ENCODE measurements at regions not wholly inside any gene's neighbourhood (a gene's known extent, or its start where the extent isn't known, plus 50 kb on each side); places are given as distances from the start of the nearest gene placed in this dataset.
"Not testable (repeated sequence)": the region's sequence is repeated elsewhere in the genome, so short reads cannot be mapped to it uniquely, and the experiment has no call there.

DNA sequence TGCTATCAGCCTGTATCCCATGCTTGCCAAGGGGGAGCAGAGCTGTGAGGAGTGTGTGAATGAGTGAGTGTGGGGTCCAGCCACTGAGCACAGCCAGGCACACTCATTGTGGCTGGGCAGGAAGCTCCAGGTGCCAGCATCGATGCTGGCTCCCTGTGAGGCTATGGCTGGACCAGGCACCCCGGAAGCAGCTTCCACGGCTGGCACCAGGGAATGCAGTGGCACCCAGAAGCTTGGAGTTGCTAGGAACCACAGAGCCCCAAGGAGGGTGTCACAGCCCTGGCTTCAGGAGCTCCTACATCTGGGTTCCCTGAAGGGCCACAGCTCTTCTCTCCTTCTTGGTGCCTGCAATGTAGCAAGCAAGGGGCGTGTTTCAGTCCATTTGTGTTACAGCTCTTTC lies 625.9 kb upstream of the RAG2 start:
- DNase-seq, result no peak

DNA sequence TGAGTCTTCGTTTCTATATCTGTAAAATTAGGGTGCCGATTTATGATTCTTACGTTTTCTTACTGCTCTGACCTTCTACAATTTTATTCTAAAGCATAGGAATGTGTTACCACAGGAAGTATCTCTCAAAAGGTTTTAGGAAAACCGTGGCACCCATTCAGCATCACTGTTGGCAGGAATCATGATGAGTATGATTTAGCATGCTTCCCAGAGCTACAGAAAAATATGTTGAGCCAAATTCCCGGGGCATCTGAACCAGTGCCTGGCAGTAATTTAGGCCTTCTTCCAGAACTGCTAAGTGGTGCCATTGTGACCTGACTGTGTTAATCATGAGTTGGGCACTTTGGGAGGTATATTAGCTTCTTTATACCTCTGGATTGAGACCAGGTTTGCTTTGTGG lies 605.0 kb upstream of the RAG2 start:
- no peak for DNase-seq

DNA sequence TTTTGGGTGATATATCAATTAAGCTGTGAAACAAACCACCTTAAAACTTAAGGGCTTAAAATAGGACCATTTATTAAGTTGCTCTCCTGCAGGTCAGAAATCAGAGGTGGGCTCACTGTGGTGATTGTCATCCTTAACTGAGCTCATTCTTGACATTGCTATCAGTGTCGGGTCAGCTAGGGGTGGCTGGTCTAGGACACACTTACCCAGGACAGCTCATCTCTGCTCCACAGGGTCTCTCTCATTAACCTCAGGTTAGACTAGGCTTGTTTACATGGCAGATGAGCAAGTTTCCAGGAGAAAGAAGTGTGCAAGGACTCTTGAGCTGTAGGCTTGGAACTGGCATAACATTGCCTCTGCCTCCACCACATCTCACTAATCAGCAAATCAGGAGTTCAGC lies 601.0 kb upstream of the RAG2 start:
- no peak for DNase-seq

DNA sequence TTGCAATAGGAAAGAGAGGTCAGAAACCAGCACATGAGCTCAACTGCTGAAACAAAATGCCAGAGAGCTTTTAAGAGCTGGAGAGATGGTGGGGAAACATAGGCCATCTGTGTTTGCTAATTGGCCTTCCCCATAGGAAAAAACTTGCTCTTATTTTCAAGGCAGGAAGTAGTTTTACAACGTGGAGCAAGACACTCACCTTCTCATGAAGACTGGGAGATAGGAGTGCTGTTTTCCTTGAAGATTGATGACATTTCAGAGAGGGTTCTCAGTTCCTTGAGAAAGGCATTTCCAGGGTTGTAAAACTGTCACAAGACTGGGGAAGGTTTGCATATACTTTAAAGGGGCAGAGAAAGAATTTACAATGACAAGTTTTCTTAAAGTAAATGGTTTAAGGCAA lies 586.3 kb upstream of the RAG2 start:
- DNase-seq, result no peak

DNA sequence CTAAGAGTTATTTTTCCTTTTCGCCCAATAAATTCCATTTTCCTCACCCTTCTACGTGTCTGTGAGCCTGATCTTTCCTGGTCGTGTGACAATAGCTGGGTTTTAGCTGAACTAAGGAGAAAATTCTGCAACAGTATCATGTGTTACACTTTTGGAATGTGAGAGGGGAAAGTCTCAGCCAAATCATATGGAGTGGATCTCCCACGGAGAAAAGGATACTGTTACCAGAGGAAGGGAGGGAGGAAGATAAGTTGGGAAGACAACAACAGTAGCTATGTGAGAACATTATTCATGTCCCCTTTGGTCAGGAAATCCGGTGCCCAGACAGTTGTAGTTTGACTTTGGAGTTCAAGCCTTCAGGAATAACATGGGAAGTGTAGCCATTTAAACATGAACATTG lies 584.0 kb upstream of the RAG2 start:
- DNase-seq, result no peak

DNA sequence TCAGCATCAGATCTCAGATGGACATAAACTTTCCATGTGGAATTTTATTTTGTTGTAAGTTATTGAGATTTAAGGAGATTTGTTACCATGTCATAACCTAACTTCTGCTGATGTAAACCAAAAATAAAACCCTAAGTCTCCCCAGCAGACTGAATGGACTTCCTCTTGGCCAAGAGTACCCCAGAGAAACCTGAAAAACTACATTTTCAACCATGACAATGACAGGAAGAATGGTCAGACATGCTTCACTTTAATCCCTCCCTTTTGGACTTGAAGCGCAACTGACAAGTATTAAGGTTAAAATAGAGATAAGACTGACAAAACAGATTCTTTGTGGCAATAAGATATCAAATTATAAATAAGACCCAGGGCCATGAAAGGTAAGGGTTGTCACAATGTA lies 579.7 kb upstream of the RAG2 start:
- DNase-seq, result no peak

DNA sequence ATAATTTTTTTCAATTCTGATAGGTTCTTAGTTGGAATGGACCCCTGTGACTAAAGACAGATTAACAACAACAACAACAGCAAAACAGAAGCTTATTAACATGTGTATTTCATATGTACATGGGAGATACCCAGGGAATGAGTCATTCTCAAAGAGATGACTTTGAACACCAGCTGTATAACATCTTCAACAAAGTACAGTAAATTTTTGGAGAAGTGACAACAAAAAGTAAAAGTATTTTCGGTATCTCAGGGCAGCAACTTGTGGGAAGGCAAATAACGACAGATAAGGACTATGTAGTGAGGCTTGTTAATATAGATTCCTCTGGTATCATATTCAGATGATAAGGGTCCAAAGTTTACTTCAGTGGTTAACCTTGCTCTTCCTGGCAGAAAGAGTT lies 573.4 kb upstream of the RAG2 start:
- no peak for DNase-seq

DNA sequence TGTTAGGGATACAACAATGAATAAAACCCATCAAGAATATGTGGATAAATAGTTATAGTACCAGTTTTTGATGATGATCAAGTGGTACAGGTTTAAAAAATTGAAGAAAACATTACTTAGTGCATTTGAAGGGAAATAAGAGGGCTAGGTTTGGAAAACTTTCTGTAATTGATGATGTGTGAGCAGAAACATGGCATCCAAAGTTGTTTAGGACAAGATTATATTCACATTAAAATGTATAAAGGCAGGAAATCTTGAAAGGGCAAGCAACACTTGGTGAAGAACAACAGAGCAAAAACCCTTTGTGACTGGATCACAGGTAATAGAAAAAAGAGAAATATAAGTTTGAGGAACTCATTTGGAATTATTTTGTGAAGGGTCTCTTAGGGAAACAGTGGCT lies 572.3 kb upstream of the RAG2 start:
- DNase-seq, result no peak

DNA sequence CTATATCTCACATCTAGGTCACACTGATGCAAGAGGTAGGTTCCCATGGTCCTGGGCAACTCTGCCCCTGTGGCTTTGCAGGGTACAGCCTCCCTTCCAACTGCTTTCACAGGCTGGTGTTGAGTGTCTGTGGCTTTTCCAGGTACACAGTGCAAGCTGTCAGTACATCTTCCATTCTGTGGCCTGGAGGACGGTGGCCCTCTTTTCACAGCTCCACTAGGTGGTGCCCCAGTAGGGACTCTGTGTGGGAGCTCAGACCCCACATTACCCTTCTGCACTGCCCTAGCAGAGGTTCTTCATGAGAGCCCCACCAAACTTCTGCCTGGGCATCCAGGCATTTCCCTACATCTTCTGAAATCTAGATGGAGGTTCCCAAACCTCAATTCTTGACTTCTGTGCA lies 547.4 kb upstream of the RAG2 start:
- not testable (repeated sequence) for DNase-seq

DNA sequence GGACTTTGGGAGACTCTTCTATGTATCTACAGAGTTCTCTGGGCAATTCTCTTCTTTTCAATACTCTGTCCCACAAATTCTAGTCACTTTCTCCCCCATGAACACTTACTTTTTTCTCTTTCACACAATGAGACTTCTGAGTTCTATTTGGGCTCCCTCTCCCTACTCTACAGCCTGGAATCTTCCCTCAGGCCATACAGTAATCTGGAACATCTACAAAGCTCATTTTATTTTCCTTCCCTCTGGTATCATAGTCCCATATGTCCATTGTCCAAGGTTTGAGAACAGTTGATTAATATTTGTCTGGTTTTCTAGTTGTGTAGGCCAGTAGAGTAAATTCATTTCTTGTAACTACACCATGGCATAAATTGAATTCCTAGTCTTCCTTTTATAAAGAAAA lies 544.6 kb upstream of the RAG2 start:
- DNase-seq, result no peak

DNA sequence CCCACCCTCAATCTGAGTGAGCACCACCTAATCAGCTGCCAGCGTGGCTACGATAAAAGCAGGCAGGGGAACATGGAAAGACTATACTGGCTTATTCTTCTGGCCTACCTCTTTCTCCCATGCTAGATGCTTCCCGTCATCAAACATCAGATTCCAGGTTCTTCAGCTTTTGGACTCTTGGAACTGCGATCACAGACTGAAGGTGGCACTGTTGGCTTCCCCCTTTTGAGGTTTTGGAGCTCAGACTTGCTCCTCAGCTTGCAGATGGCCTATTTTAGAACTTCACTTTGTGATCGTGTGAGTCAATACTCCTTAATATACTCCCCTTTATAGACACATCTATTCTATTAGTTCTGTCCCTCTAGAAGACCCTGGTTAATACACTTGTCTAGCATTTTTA lies 543.7 kb upstream of the RAG2 start:
- DNase-seq, result no peak

DNA sequence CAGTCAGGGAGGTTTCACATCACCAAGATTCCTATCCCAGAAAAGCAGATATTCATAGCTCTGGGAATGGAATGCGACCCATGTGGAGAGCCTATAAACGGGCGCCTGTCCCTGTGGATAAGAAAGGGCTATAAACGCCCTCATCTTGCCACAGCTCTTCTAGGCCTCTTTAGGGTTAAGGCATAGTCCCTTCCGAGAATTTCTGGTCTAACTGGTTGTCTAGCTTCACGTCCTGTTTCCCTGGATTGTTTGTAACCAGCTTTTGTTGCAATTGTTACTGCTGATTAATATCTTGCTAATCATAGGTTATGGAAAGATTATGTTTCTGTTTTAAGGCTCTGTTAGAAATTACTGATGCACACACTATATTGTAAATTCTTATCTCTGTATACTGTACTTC lies 537.6 kb upstream of the RAG2 start:
- DNase-seq, result not testable (repeated sequence)

DNA sequence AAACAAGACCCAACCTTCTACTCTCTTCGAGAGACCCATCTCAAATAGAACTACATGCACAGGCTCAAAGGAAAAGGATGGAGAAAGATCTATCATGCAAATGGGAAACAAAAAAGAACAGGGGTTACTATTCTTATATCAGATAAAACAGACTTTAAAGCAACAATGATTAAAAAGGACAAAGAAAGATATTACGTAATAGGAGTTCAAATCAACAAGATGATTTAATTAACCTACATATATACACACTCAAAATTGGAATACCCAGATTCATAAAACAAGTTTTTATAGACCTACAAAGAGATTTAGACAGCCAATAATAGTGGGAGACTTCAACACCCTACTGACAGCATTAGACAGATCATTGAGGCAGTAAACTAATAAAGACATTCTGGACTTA lies 536.6 kb upstream of the RAG2 start:
- DNase-seq, result no peak

DNA sequence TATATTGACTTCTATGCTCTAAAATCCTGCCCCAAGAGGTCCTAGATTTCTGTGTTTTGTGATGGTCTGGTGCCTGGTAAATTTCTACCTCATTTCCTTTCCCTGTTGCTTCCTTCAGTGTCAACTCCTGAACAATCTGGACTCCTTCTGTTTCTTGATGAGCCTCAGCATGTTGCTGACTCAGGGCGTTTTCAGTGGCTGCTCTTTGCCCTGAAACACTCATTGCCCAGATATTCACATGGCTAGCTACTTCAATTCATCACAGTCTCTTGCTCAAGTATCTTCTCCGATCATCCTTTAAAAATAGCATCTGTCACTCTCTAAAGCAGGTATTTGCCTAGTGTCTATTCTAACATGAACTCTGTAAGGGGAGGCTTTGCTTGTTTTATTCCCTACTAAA lies 526.3 kb upstream of the RAG2 start:
- no peak for DNase-seq

DNA sequence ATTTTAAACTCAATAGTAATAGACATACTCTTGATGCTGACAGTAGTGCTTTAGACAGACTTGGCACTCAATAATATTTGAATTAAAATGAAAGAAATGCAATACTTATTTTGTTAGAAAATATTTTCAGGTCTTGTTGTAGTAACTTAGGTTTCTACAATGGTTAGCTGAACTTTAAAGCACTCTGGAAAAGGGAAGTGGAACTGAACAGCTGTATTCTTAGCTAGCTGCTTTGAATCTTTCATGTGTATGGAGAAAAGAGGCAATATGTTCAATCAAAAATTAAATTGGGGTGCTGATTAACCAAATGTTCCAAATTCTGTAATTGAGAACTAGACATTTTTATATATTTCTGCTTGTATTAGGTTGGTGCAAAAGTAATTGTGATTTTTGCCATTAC lies 517.9 kb upstream of the RAG2 start:
- DNase-seq, result no peak

DNA sequence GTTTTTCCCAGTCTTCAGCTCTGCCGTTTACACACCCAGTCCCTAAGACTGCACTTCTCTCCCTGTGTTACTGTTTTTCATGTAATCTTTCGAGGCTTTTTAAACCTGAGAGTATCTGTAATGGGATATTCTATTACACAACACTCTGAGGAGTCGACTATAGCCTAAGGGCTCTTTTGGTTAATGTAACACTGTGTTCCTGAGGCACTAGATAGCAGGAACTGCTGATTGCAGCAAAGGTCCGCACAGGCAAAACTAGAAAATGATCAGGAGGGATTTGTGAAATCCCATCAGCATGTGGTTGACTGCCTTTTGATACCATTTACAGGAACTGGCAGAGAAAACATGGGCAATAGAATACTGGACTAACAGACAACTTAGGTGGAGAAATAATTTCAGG lies 512.3 kb upstream of the RAG2 start:
- DNase-seq, result no peak

DNA sequence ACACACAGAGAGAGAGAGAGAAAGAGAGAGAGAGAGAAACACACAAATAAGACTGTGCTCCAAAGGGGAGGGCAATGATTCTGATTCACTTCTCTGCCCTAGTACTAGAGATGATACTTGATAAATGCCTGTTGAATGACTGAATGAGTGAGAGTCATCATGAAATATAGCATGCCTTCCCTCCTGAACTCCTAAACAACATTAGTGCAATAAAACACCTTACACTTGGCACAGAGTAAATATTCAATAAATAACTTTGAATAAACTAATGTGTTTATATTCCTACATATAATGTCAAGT lies 511.2 kb upstream of the RAG2 start:
- no peak for DNase-seq

DNA sequence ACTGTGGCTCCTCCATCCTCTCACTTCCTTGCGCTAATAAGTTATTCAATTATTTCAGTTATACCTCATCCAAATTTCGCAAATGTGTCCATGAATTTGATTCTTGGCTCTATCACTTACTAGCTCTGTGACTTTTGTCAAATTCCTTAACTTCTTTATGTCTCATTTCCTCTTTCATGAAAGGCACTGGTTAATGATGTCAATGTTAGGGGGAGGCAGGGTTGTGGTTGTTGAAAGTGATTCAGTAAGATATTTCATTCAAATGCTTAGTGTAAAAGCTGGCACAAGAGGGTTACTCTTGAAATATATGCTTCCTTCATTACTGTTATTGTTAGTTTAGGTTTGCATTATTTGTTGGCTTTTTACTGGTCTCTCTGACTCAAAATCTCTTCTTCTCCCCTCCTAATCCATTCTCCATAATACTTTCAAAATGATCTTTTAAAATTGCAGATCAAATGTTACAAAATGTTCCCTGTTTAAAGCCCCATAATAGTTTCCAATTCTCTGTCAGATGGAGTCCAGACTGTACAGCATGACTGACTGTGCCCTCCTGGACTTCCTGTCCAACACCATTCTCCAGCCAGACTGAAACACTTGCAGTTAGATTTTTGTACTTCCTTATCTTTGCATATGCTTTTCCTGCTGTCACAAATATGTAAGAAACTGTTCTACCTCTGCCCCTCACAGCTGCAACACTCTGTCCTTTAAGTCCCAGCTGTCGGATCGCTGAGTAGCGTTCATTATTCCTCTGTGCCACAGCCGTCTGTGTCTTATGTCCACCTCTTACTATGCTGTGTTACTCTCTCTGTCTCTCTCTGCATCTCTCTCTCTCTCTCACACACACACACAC lies 510.6 kb upstream of the RAG2 start:
- no peak for DNase-seq

DNA sequence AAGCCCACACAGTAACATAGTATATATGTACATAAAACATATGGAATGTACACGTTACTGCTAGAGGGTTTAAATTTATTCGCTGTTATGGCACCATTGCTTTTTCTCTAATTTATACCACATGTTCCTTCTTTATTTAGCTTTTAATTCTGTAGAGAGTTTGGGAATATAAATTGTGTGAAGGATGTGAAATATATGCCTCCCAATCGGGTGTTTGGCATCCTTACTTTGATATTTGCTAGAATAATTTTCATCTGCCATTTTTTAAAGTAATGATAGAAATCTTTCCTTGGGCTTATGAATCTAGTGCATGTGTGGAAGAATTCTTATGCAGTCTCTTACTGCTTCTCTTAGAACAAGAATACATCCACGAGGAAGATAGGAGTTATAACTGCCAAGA lies 509.8 kb upstream of the RAG2 start:
- no peak for DNase-seq

DNA sequence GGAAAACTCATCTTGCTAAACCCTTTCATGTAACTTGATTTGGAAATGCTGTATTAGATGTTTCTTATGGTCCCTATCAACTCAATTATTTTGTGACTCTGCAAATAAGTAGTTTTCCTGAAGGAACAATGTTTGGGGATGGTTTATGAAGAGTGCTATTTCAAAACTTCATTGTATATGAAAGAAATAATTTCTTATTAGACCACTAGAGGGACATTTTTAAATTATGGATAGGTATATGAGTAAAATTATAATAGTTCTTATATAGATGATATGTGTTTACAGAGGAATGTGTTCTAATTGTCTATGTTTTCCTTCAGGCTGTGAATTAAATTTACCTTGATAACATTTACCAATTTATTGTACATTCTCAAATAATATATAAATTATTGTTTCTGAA lies 509.4 kb upstream of the RAG2 start:
- DNase-seq, result no peak

DNA sequence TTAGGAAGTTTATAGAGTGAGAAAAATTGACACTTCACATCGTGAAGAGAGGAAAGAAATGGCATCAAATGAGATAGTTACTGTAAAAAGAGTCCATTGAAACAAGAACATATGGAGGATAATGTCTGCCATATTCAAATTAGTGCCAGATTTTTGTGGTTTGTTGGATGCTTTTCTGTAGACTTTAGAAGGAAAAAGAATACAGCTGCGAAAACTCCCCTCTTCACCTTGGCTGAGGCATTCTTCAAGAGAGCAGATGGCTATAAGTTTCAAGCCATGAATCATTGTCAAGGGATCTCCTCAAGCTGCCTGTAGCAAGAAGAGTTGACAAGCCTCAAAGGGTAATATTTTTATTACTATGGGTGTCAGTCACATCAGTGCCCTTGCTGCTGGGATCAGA lies 507.4 kb upstream of the RAG2 start:
- DNase-seq, result no peak

DNA sequence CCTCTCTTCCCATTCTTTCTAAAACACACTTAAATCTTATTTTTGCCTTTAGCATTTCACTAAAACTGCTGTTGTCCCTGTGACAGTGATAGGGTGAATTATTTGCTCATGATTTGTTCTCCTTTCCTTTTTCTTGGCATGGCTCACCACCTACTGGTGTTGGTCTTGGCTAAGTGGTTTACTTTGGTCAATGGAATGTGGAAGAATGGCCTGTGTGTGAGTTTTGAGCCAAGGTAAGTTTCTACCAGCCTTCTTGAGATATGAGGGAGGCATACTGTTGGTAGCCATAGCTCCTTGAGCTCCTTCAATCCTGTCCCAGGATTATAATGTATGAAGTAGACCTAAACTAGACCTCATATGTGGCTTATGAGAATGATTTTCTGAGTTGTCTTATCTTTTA lies 506.3 kb upstream of the RAG2 start:
- no peak for DNase-seq

DNA sequence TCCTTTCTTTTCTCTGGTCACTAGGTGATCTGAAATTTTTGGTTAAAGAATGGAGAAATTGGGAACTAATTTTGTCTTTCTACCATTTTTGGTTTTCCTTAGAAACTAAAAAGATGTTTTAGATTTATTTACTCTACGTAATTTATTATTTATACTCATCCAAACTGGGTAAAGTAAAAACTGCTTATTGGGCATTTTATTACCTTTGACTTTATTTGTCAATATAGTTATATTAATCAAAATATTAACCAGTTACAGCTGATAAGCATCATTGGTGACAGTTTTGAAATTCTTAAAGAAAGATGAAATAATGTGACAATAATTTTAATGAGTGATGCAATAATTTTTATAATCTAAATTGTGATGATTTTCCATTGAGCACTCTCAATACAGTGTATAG lies 502.0 kb upstream of the RAG2 start:
- no peak for DNase-seq

DNA sequence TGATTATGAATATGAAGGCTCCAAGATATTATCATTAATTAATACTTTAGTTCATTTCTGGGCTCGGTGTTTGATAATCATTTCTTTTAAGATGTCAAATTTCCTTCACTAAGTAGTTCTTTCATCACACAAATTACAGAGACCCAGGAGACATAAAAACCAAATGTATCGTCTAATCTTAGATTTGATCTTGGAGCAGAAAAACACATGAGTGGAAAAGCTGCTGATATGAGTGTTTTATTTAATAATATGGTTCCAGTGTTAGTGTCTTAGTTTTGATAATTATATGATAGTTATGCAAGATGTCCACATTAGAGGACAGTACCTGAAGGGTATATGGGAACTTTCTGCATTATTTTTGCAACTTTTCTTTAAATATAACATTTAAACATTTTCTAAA lies 494.5 kb upstream of the RAG2 start:
- no peak for DNase-seq

DNA sequence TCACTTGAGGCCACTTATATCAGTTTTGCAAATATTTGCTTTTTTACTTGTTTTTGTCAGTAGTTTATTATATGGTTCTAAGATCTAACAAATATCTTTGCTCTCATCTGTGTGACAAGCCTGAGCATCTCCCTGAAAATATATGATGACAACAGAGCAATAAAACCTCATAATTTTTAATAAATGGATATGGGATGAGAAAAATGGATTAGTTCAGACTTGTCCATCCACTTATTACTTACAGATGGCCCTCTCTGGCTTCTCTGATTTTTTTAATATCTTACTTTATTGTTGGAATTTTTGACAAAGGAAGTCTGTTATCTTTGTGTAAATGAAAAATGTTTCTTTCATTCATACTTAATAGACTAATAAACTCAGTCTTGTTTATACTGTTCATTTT lies 491.4 kb upstream of the RAG2 start:
- DNase-seq, result no peak

DNA sequence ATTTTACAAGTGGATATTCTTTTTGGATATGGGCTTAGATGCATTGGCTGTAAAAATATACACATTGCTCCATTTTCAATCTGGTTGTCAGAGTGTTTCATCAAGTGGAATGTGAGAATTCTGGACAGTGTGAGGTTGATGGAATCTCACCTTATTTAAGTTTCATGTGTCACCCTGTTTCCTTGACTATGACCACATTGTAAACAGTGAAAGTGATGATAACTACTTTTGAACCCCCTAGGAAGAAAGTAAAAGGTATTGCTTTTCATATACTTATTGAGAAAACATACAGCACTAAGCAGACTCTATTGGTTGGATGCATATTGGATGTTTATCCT lies 490.5 kb upstream of the RAG2 start:
- no peak for DNase-seq

All from NCI-H1092 (cell line).